HG03571 (cell line): ENCODE measurements at regions not wholly inside any gene's neighbourhood (a gene's known extent, or its start where the extent isn't known, plus 50 kb on each side); places are given as distances from the start of the nearest gene placed in this dataset.
"Not testable (repeated sequence)": the region's sequence is repeated elsewhere in the genome, so short reads cannot be mapped to it uniquely, and the experiment has no call there.

ENCODE experiments used
- ATAC-seq: cut with Tn5 transposase; IDR thresholded peaks from one replicate; pipeline ENCODE4 v1.9.1; 2021; ENCODE audit not compliant: unreplicated experiment

DNA sequence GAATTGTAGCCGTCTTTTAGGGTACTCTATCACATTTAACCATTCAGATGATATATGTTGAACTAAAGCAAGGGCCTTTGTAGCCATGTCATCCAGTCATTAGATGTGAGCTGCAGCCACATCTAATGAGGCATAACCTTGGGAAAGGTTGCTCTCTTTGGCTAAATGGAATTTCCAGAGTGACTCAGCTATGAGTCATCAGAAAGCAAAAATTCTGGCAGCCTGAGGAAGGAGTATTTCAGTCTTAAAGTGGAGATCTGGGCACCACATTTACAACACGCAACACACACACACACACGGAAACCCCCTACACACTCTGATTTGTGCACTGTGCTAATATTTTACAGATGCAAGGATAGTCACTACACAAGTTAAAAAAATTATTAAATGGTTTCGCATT lies 176.9 kb upstream of the ZWINT start:
- no peak for ATAC-seq

DNA sequence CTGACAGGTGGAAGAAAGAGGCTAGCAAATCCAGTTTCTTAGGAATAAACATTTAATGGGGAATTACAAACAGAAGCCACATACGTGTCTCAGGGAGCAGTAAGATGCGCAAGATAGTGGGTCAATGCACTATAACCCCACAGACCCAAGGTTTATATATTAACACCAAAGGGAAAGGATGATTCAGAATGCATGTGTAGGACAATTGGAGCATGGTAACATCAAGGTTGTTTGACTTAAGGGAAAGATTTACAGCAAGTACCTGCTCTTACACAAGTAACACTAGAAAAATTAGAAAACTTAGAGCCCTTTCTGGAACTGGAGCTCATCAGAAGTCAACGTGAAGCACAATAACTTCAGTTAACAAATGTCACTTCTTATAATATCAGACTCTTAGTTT lies 161.1 kb upstream of the ZWINT start:
- ATAC-seq = no peak

DNA sequence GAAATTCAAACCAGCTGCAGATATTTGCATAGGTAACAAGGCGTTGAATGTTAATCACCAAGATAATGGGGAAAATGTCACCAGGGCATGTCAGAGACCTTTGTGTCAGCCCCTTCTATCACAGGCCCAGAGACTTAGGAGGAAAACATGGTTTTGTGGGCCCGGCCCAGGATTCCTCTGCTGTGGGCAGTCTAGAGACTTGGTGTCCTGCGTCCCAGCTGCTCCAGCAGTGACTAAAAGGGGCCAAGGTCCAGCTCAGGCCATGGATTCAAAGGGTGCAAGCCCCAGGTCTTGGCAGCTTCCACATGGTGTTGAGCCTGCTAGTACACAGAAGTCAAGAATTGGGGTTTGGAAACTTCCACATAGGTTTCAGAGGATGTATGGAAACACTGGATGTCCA lies 147.5 kb upstream of the ZWINT start:
- no peak for ATAC-seq

DNA sequence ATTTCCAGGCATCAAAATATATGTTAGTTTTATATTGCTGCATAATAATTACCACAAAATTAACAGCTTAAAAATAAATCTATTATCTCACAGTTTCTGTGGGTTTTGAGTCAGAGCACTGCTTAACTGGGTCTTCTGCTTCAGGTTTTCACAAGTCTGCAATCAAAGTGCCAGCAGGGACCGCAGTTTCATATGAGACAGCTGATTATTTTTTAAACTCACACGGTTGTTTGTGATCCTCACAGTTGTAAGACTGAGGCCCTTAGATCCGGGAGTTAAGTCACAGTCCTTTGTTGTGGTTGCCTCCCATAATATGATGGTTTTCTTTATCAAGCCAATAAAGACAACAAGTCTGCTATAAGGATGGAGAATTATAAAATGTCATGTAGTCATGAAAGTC lies 146.0 kb upstream of the ZWINT start:
- no peak for ATAC-seq

DNA sequence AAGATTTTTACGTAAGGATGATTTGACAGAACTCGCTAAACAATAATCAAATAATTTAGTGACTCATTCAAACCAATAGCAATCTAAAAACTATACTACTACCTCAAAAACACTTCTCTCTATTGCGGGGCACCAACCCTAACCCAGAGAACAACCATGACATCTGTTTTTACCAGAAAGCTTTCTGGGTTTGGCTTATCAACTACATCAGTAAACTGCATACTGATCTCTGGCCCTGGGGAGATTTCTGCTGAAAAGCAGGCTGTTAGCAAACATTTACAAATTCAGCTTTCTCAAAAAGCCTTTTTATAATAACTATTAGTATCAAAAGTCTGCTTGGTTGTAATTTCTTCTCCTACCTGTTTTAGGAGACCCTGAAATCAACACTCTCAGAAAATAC lies 144.5 kb upstream of the ZWINT start:
- ATAC-seq = no peak

DNA sequence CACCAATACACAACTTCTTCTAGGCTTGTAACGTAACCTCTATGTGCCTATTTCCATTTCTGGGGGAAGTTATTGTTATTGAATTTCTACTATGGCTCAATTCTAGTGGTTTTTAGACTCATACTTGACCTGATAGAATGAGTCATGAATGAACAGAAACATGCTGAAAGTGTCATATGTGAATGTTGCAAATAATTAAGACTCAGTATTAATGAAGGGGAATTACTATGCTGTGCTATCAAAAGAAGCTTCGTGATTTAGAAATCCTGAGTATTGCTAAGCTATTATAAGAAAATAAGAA lies 135.1 kb upstream of the ZWINT start:
- ATAC-seq = no peak

DNA sequence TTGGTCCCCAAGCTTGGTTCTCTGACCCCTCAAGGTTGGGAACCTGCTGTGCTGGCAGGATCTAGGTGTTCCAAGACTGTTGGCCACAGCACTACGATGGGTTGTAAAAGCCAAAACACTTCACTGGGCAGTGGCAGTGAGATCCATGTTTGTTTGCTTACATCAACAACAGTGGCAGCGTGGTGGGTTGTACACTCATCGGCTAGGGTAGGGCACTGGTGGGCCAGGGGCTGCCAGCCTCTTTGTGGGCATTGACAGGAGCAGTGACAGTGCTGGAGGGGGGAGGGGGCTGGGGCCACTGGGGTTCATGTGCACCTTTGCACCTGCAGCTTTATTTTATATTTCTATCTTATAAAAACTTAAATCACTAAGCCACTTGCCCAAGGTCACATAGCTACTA lies 126.7 kb upstream of the ZWINT start:
- ATAC-seq = no peak

DNA sequence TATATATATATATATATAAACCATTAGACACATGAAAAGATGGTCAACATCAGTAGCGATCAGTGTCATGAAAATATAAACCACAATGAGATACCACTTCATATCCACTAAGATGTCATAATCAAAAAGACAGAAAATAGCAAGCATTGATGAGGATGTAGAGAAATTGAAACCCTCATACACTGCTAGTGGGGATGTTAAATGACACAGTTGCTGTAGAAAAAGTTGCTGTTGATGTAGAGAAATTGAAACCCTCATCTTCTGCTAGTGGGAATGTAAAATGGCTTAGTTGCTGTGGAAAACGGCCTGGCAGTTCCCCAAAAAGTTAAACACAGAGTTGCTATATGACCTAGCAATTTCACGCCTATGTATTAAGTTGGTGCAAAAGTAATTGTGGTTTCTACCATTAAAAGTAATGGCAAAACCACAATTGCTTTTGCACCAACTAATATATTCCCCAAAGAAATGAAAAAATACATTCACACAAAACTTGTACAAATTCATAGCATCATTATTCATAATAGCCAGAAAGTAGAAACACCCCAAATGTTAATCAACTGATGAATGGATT lies 120.5 kb upstream of the ZWINT start:
- ATAC-seq = no peak

DNA sequence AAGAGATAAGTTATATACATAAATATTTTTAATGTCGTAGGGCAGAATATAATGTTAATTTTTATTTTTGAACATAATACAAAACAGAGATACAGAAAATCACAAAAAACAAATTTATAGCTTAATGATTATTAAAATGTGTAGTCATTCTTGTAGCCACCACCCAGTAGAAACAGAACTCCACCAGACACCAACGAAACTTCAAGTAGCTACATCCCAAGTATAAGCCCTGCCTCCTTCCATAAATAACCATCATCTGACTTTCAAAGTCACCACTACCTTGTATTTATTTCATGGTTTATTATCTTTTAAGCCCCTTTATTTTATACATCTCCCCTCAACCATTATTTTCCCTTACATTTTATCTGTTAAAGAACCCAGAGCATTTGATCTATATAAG lies 111.9 kb upstream of the ZWINT start:
- no peak for ATAC-seq

DNA sequence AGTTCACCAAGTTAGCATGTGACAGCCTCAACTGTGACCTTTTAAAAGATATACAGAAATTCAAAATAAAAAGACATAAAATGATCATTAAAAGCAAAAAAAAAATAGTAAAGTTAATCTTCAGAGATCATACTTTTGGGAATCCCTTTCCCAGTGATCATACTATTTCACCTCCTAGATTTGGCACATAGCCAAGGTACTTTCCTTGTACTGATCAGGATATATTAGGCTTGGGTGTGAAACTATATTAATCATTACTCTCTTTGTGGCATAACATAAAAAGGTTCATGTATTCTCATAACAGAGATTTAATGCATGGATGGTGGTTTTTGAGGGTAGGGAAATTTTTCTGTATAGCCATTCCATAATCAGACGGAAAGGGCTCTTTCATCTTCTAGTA lies 109.6 kb upstream of the ZWINT start:
- ATAC-seq = no peak

DNA sequence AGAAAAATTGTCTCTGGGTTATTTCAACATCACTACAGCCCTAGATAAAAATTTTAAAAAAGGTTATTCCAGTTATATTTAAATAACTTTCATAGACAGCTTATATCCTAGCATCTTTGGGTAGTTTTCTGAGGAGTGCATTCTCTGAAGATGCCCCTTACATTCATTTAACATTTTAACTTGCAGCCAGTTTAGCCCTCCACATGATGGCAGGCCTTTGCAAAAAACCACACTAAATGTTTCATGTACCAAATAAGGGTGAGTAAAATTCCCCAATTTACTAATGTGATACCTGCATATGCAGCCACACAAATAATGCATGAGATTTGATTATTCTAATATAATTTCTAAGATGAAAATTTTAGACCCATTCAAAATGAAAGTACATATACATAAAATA lies 108.4 kb upstream of the ZWINT start:
- ATAC-seq = no peak

DNA sequence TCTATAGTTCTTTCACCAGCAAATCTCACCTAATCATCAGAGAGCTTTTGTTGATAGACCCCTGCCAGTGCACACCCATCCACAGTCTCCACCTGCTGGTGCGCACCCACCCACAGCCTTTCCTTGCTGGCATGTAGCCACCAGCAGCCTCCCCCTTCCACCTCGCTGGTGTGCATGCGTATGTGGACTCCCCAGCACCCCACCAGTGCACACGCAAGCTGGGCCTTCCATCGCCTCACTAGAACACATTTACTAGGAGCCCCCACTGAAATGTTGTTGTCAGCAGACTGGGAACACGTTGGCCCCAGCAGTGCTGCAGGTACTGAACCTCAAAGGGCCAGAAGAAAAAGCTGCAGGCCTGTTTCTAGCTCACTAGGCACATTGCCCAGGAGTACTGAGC lies 104.9 kb upstream of the ZWINT start:
- no peak for ATAC-seq

DNA sequence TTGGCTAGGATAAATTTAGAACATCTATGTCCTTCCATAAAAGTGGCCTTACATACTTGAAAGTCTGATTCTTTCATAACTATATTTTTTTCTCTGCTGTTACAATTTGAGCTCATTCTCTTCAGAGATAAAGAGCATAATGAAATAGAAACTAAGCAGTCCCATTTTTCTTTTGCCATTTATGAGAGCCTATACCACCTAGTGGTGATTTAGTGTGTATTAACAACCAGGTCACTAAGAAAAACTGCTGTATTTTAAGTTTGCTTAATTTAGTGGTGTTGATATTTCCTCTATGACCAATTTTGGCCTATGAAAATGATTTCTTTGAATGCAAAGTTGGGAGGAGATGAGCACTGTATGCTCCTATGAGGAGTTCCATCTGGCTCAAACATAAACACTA lies 88.7 kb upstream of the ZWINT start:
- no peak for ATAC-seq

DNA sequence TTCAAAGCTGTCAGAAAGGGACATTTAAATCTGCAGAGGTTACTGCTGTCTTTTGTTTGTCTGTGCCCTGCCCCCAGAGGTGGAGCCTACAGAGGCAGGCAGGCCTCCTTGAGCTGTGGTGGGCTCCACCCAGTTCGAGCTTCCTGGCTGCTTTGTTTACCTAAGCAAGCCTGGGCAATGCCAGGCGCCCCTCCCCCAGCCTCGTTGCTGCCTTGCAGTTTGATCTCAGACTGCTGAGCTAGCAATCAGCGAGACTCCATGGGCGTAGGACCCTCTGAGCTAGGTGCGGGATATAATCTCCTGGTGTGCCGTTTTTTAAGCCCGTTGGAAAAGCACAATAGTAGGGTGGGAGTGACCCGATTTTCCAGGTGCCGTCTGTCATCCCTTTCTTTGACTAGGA lies 86.6 kb upstream of the ZWINT start:
- ATAC-seq = not testable (repeated sequence)

DNA sequence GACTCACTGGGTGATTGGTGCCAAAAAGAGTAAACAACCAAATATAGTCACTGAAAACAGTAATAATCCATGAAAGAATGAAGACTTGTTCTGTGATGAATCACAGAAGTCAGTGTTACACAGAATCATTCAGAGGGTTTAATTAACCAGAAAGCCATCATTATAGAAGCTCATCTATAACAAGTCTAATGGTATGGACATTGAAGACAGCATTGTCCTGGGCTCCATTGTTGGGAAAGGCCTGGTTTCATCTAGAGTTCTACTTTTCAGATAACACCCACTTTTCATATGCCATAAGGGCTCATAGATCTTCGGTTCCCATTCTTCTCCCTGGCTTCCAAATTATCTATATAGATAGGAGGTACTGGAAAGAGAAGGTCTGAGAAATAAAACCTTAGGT lies 80.3 kb upstream of the ZWINT start:
- not testable (repeated sequence) for ATAC-seq
